Testis (tissue), 2 donors: ENCODE measurements at regions not wholly inside any gene's neighbourhood (a gene's known extent, or its start where the extent isn't known, plus 50 kb on each side); places are given as distances from the start of the nearest gene placed in this dataset.

Experiments used
- CTCF ChIP-seq, 3 experiments: fragments of 450-650 bp in 2 of 3; fragments of 200-600 bp in 1 of 3; sonication (generic) in 1 of 3; IDR thresholded peaks; one replicate each; pipeline ENCODE4 v1.5.1; 2016 to 2019; ENCODE audit warnings: antibody characterized with exemption in 3 of 3, mild to moderate bottlenecking in 2 of 3, moderate library complexity in 1 of 3
- POLR2A ChIP-seq: fragments of 450-650 bp; IDR thresholded peaks from one replicate; pipeline ENCODE4 v1.6.1; 2017; ENCODE audit warnings: antibody characterized with exemption, mild to moderate bottlenecking, moderate library complexity

- no peak for TF ChIP-seq CTCF (IDR thresholded peaks at IDR 0.05)
- no peak for TF ChIP-seq POLR2A
These were observed 182.6 kb upstream of the ESRRG start for GRCh38 chr1:216905781-216906180.
